Astrocyte of the cerebellum (primary cell): ENCODE measurements at regions not wholly inside any gene's neighbourhood (a gene's known extent, or its start where the extent isn't known, plus 50 kb on each side); places are given as distances from the start of the nearest gene placed in this dataset.

Experiments used
- DNase-seq: peaks from one replicate; pipeline ENCODE4 v3.0.0-alpha.2; 2011; ENCODE audit warnings: low read depth
- H3K4me3 ChIP-seq: 2 replicates; pipeline ENCODE4 v1.5.1; 2011; ENCODE audit warnings: mild to moderate bottlenecking, low read depth, low read length, moderate library complexity
- CTCF ChIP-seq: IDR thresholded peaks from 2 replicates; pipeline ENCODE4 v1.5.1; 2012; ENCODE audit warnings: low read length, low read depth, moderate library complexity, mild to moderate bottlenecking; ENCODE audit errors: missing control alignments
- in situ Hi-C: cut with HindIII; loops from 2 replicates; pipeline ENCODE4 v1.10.0; 2017; ENCODE audit warnings: low sequenced_read_pairs

GRCh38 chr9:89821081-89821480, 216.3 kb downstream of the GADD45G start:
- DNase-seq = no peak
- in situ Hi-C loops = no loop called here
- TF ChIP-seq CTCF = no peak
- H3K4me3 ChIP-seq = no peak overlapping the region

DNA sequence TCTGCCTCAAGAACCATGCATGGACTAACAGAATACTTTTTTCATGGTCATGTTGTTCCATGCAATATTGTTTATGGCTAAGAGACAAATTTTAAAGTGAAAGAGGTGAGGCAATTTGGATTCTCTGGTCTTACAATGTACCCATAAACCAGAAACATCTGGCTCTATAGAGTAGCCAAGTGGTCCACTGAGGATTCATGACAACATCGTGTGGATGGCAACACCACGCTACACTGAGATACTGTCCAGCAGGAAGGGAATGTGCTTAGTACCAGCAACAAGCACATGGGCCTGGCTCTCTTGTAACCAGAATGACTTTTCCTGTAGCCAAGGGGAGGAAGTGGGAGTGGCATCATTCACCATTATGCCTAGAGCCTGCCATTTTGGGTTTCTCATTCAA, 218.2 kb downstream of the GADD45G start:
- no peak for TF ChIP-seq CTCF
- no peak for DNase-seq
- H3K4me3 ChIP-seq = no peak overlapping the region
- in situ Hi-C loops = no loop called here

- no peak for TF ChIP-seq CTCF
- H3K4me3 ChIP-seq = no peak overlapping the region
- DNase-seq = no peak
- in situ Hi-C loops = no loop called here
Observed at GRCh38 chr9:89825669-89826068, 220.9 kb downstream of the GADD45G start.

GRCh38 chr9:89826186-89826585, 221.4 kb downstream of the GADD45G start:
- no peak overlapping the region for H3K4me3 ChIP-seq
- in situ Hi-C loops = no loop called here

GRCh38 chr9:89829346-89829745, 224.5 kb downstream of the GADD45G start:
- no peak for DNase-seq
- in situ Hi-C loops = no loop called here
- TF ChIP-seq CTCF = no peak
- no peak overlapping the region for H3K4me3 ChIP-seq

More at GRCh38 chr9:89826186-89826585, 221.4 kb downstream of the GADD45G start:
- no peak for DNase-seq
- no peak for TF ChIP-seq CTCF

GRCh38 chr9:89835666-89836065, 230.9 kb downstream of the GADD45G start:
- no peak for TF ChIP-seq CTCF

More at GRCh38 chr9:89835666-89836065, 230.9 kb downstream of the GADD45G start:
- H3K4me3 ChIP-seq = no peak overlapping the region
- in situ Hi-C loops = no loop called here
- DNase-seq = no peak
